HG03045 (cell line): ENCODE measurements at regions not wholly inside any gene's neighbourhood (a gene's known extent, or its start where the extent isn't known, plus 50 kb on each side); places are given as distances from the start of the nearest gene placed in this dataset.
"Not testable (repeated sequence)": the region's sequence is repeated elsewhere in the genome, so short reads cannot be mapped to it uniquely, and the experiment has no call there.

Experiments used
- ATAC-seq: cut with Tn5 transposase; IDR thresholded peaks from one replicate; pipeline ENCODE4 v1.9.1; 2021; ENCODE audit warnings: mild to moderate bottlenecking, moderate library complexity; ENCODE audit not compliant: unreplicated experiment

- no peak for ATAC-seq
Observed at GRCh38 chr6:144392536-144392935, 107.4 kb downstream of the UTRN start.

GRCh38 chr6:144394210-144394609 lies 109.1 kb downstream of the UTRN start:
- no peak for ATAC-seq

- no peak for ATAC-seq
Observed at GRCh38 chr6:144395014-144395413, 109.9 kb downstream of the UTRN start.

- ATAC-seq = no peak
Observed at GRCh38 chr6:144395826-144396225, 110.7 kb downstream of the UTRN start.

- no peak for ATAC-seq
Observed at GRCh38 chr6:144397141-144397540, 112.0 kb downstream of the UTRN start.

- no peak for ATAC-seq
Observed at GRCh38 chr6:144400321-144400720, 115.2 kb downstream of the UTRN start.

- ATAC-seq = no peak
Observed at GRCh38 chr6:144401736-144402733, 116.9 kb downstream of the UTRN start.

- no peak for ATAC-seq
Observed at GRCh38 chr6:144402750-144403149, 117.6 kb downstream of the UTRN start.

- ATAC-seq = no peak
Observed at GRCh38 chr6:144405163-144405562, 120.0 kb downstream of the UTRN start.

- ATAC-seq = no peak
Observed at GRCh38 chr6:144406796-144407195, 121.7 kb downstream of the UTRN start.

GRCh38 chr6:144408161-144408560 lies 123.0 kb downstream of the UTRN start:
- ATAC-seq = no peak

GRCh38 chr6:144410059-144410458 lies 124.9 kb downstream of the UTRN start:
- ATAC-seq = no peak

- not testable (repeated sequence) for ATAC-seq
Observed at GRCh38 chr6:144410574-144410973, 125.4 kb downstream of the UTRN start.

GRCh38 chr6:144411531-144412165 lies 126.5 kb downstream of the UTRN start:
- no peak for ATAC-seq

- ATAC-seq = no peak
Observed at GRCh38 chr6:144413418-144413817, 128.3 kb downstream of the UTRN start.

- ATAC-seq = no peak
Observed at GRCh38 chr6:144415014-144415413, 129.9 kb downstream of the UTRN start.

GRCh38 chr6:144415835-144416237 lies 130.7 kb downstream of the UTRN start:
- ATAC-seq = no peak

- ATAC-seq = no peak
Observed at GRCh38 chr6:144416244-144416643, 131.1 kb downstream of the UTRN start.

- no peak for ATAC-seq
Observed at GRCh38 chr6:144416773-144417172, 131.6 kb downstream of the UTRN start.

- ATAC-seq = no peak
Observed at GRCh38 chr6:144417681-144418080, 132.5 kb downstream of the UTRN start.

- ATAC-seq = no peak
Observed at GRCh38 chr6:144418959-144419545, 133.9 kb downstream of the UTRN start.

- no peak for ATAC-seq
Observed at GRCh38 chr6:144423167-144423566, 138.0 kb downstream of the UTRN start.
